H1 (cell line): ENCODE measurements at regions not wholly inside any gene's neighbourhood (a gene's known extent, or its start where the extent isn't known, plus 50 kb on each side); places are given as distances from the start of the nearest gene placed in this dataset.

Experiments
- CTCF ChIA-PET: fragments of 300-600 bp; sonication (Branson Sonifier 250); formaldehyde crosslinking; loops from one replicate; lab custom pipeline; 2021; ENCODE audit not compliant: partially characterized antibody; lab: Charles Lee
- POLR2A ChIA-PET: fragments of 300-600 bp; sonication (Branson Sonifier 250); formaldehyde crosslinking; loops from one replicate; lab custom pipeline; 2021; ENCODE audit warnings: inconsistent platforms; ENCODE audit not compliant: partially characterized antibody; lab: Charles Lee
- DNase-seq, 2 experiments: peaks; one replicate each; pipeline versions ENCODE4 v3.0.0 to v3.0.0-alpha.2; 2010 to 2022; ENCODE audit warnings: low spot score in 2 of 2, low read depth in 1 of 2, mixed read lengths in 1 of 2
- FAIRE-seq: peaks from 2 replicates; lab custom pipeline; 2011; peaks lifted over from hg19 to GRCh38; lab: Jason Lieb, UNC
- H2AFZ ChIP-seq: 2 replicates; pipeline ENCODE4 v1.8.1; 2012; ENCODE audit warnings: low read length, inconsistent platforms
- H2AK5ac ChIP-seq: 2 replicates; pipeline ENCODE4 v1.6.1; 2013; ENCODE audit warnings: low read depth, low read length
- H2BK120ac ChIP-seq: replicated peaks from 2 replicates; pipeline ENCODE3; 2013; ENCODE audit warnings: low read depth, low read length, inconsistent platforms
- H2BK12ac ChIP-seq: 2 replicates; pipeline ENCODE4 v1.6.1; 2013; ENCODE audit warnings: low read depth, low read length
- H2BK15ac ChIP-seq: 2 replicates; pipeline ENCODE4 v1.6.1; 2013; ENCODE audit warnings: low read length
- H2BK20ac ChIP-seq: 2 replicates; pipeline ENCODE4 v1.6.1; 2013; ENCODE audit warnings: low read length
- H2BK5ac ChIP-seq: 2 replicates; pipeline ENCODE4 v1.6.1; 2013; ENCODE audit warnings: low read depth, low read length
- H3K14ac ChIP-seq: 2 replicates; pipeline ENCODE4 v1.6.1; 2013; ENCODE audit warnings: inconsistent platforms; ENCODE audit not compliant: insufficient read length
- H3K18ac ChIP-seq: 2 replicates; pipeline ENCODE4 v1.6.1; 2013; ENCODE audit warnings: low read length; ENCODE audit errors: extremely low read depth
- H3K23ac ChIP-seq: 2 replicates; pipeline ENCODE4 v1.6.1; 2013; ENCODE audit warnings: inconsistent platforms; ENCODE audit not compliant: insufficient read length
- H3K23me2 ChIP-seq: 2 replicates; pipeline ENCODE4 v1.6.1; 2013; ENCODE audit warnings: low read depth, low read length
- H3K27ac ChIP-seq: 2 replicates; pipeline ENCODE4 v1.6.1; 2011; ENCODE audit warnings: low read depth, low read length, inconsistent platforms
- H3K27me3 ChIP-seq, 4 experiments: replicated peaks in 1 of 4; 1 replicate in 1 of 4; 2 replicates in 3 of 4; pipeline versions ENCODE4 v1.6.1 to v1.8.1; 2011 to 2013; ENCODE audit warnings: low read length in 3 of 4, mild to moderate bottlenecking in 3 of 4, inconsistent platforms in 2 of 4, mixed read lengths in 2 of 4, moderate library complexity in 1 of 4; ENCODE audit not compliant: control insufficient read depth in 3 of 4, insufficient read depth in 3 of 4; ENCODE audit errors: extremely low read depth in 1 of 4
- H3K36me3 ChIP-seq, 4 experiments: 2 replicates each; pipeline versions ENCODE4 v1.6.1 to v1.8.1; 2011 to 2013; ENCODE audit warnings: mild to moderate bottlenecking in 4 of 4, low read length in 3 of 4, moderate library complexity in 2 of 4, control low read depth in 1 of 4, inconsistent platforms in 1 of 4; ENCODE audit not compliant: insufficient read depth in 4 of 4, control insufficient read depth in 2 of 4
- H3K4ac ChIP-seq: replicated peaks from 2 replicates; pipeline ENCODE3; 2013; ENCODE audit warnings: low read length, low read depth, mixed read lengths, inconsistent platforms; ENCODE audit not compliant: insufficient read length
- H3K4me1 ChIP-seq, 4 experiments: replicated peaks in 1 of 4; 1 replicate in 1 of 4; 2 replicates in 3 of 4; pipeline versions ENCODE4 v1.6.1 to v1.8.1; 2011 to 2013; ENCODE audit warnings: low read length in 3 of 4, inconsistent platforms in 2 of 4, mixed read lengths in 1 of 4; ENCODE audit not compliant: insufficient read depth in 4 of 4, control insufficient read depth in 3 of 4
- H3K4me2 ChIP-seq, 2 experiments: 2 replicates each; pipeline versions ENCODE4 v1.6.1 to v1.8.1; 2011 to 2013; ENCODE audit warnings: low read depth in 2 of 2, low read length in 2 of 2, control low read depth in 1 of 2, inconsistent platforms in 1 of 2, mild to moderate bottlenecking in 1 of 2; ENCODE audit not compliant: insufficient read depth in 1 of 2
- H3K4me3 ChIP-seq, 4 experiments: fragments of 200-600, 300-600 bp in 1 of 4; sonication (generic), shearing (Covaris generic), sonication (Bioruptor Twin) in 1 of 4; 2 replicates each; pipeline versions ENCODE4 v1.5.1 to v1.8.1; 2011 to 2016; ENCODE audit warnings: low read length in 4 of 4, low read depth in 3 of 4, control low read depth in 2 of 4, inconsistent platforms in 2 of 4, mild to moderate bottlenecking in 2 of 4, mixed read lengths in 1 of 4, moderate library complexity in 1 of 4; ENCODE audit not compliant: insufficient read depth in 2 of 4; ENCODE audit errors: extremely low read depth in 1 of 4
- H3K56ac ChIP-seq: replicated peaks from 2 replicates; pipeline ENCODE3; 2013; ENCODE audit warnings: low read depth, mild to moderate bottlenecking, mixed read lengths, low read length, inconsistent platforms; ENCODE audit not compliant: insufficient read length
- H3K79me1 ChIP-seq: 2 replicates; pipeline ENCODE4 v1.6.1; 2013; ENCODE audit warnings: low read depth, low read length, control low read depth
- H3K79me2 ChIP-seq, 2 experiments: 2 replicates each; pipeline versions ENCODE4 v1.6.1 to v1.8.1; 2012 to 2013; ENCODE audit warnings: low read length in 2 of 2, mild to moderate bottlenecking in 2 of 2, inconsistent platforms in 1 of 2; ENCODE audit not compliant: insufficient read depth in 2 of 2, control insufficient read depth in 1 of 2
- H3K9ac ChIP-seq, 4 experiments: replicated peaks in 1 of 4; 1 replicate in 1 of 4; 2 replicates in 3 of 4; pipeline versions ENCODE4 v1.6.1 to v1.8.1; 2011 to 2013; ENCODE audit warnings: low read depth in 3 of 4, low read length in 3 of 4, control low read depth in 2 of 4, mild to moderate bottlenecking in 2 of 4, moderate library complexity in 2 of 4, inconsistent platforms in 1 of 4; ENCODE audit errors: extremely low read depth in 1 of 4
- H3K9me3 ChIP-seq, 2 experiments: 2 replicates each; pipeline versions ENCODE4 v1.6.1 to v1.8.1; 2012 to 2013; ENCODE audit warnings: mild to moderate bottlenecking in 2 of 2, moderate library complexity in 2 of 2, control low read depth in 1 of 2, inconsistent platforms in 1 of 2, low read depth in 1 of 2, low read length in 1 of 2, mixed read lengths in 1 of 2; ENCODE audit not compliant: insufficient read depth in 2 of 2
- H4K20me1 ChIP-seq, 2 experiments: replicated peaks in 1 of 2; 2 replicates each; pipeline versions ENCODE3 to v1.8.1; 2011 to 2013; ENCODE audit warnings: inconsistent platforms in 2 of 2, low read length in 2 of 2, mild to moderate bottlenecking in 1 of 2; ENCODE audit not compliant: insufficient read depth in 2 of 2, control insufficient read depth in 1 of 2
- H4K5ac ChIP-seq: 2 replicates; pipeline ENCODE4 v1.6.1; 2013; ENCODE audit warnings: low read length, low read depth, mixed read lengths, inconsistent platforms; ENCODE audit not compliant: insufficient read length
- H4K8ac ChIP-seq: 2 replicates; pipeline ENCODE4 v1.8.0; 2013; ENCODE audit warnings: mild to moderate bottlenecking, moderate library complexity, low read length, inconsistent platforms; ENCODE audit not compliant: insufficient read depth; ENCODE audit errors: extremely low read depth
- H4K91ac ChIP-seq: replicated peaks from 2 replicates; pipeline ENCODE3; 2013; ENCODE audit warnings: low read length, mixed read lengths, inconsistent platforms; ENCODE audit not compliant: insufficient read length
- BRCA1 ChIP-seq: IDR thresholded peaks from 2 replicates; pipeline ENCODE4 v1.6.1; 2012; ENCODE audit warnings: low read depth, low read length, improper control_type of control experiment
- CEBPB ChIP-seq: IDR thresholded peaks from 2 replicates; pipeline ENCODE4 v1.6.1; 2012; ENCODE audit warnings: low read depth, low read length
- EZH2 ChIP-seq: fragments of 200-600 bp; sonication (generic); IDR thresholded peaks from 2 replicates; pipeline ENCODE4 v1.7.1; 2012; ENCODE audit warnings: low read depth, mild to moderate bottlenecking, moderate library complexity, low read length, inconsistent platforms; ENCODE audit not compliant: severe bottlenecking
- KDM5A ChIP-seq: fragments of 200-600 bp; IDR thresholded peaks from 2 replicates; pipeline ENCODE4 v1.7.1; 2012; ENCODE audit warnings: mild to moderate bottlenecking, low read length, inconsistent platforms, mixed read lengths
- MAFK ChIP-seq: IDR thresholded peaks from 2 replicates; pipeline ENCODE4 v1.6.1; 2012; ENCODE audit warnings: low read depth, mild to moderate bottlenecking, improper control_type of control experiment, low read length
- MAX ChIP-seq: IDR thresholded peaks from 2 replicates; pipeline ENCODE4 v1.6.1; 2012; ENCODE audit warnings: inconsistent platforms
- NANOG ChIP-seq: IDR thresholded peaks from 2 replicates; pipeline ENCODE4 v1.6.1; 2011; ENCODE audit warnings: low read length, low read depth, mild to moderate bottlenecking, inconsistent platforms; ENCODE audit not compliant: insufficient read depth, poor library complexity, severe bottlenecking
- POLR2AphosphoS5 ChIP-seq: IDR thresholded peaks from 2 replicates; pipeline ENCODE4 v1.6.1; 2011; ENCODE audit warnings: low read depth, low read length
- RAD21 ChIP-seq, 2 experiments: IDR thresholded peaks in 1 of 2; conservative IDR thresholded peaks in 1 of 2; 2 replicates each; pipeline ENCODE4 v1.6.1; 2011; ENCODE audit warnings: low read depth in 2 of 2, low read length in 2 of 2, improper control_type of control experiment in 1 of 2, inconsistent platforms in 1 of 2, mild to moderate bottlenecking in 1 of 2, moderate library complexity in 1 of 2
- RXRA ChIP-seq: IDR thresholded peaks from 2 replicates; pipeline ENCODE4 v1.6.1; 2011; ENCODE audit warnings: low read depth, mild to moderate bottlenecking, low read length, moderate library complexity; ENCODE audit not compliant: insufficient read depth
- SP1 ChIP-seq: IDR thresholded peaks from 2 replicates; pipeline ENCODE4 v1.6.1; 2011; ENCODE audit warnings: low read depth, low read length
- SP2 ChIP-seq: IDR thresholded peaks from 2 replicates; pipeline ENCODE4 v1.6.1; 2012; ENCODE audit warnings: mild to moderate bottlenecking, low read length, inconsistent platforms
- TAF1 ChIP-seq: IDR thresholded peaks from 2 replicates; pipeline ENCODE4 v1.6.1; 2011; ENCODE audit warnings: mild to moderate bottlenecking, low read depth, low read length
- TEAD4 ChIP-seq: IDR thresholded peaks from 2 replicates; pipeline ENCODE4 v1.6.1; 2012; ENCODE audit warnings: low read depth, low read length, inconsistent platforms, mixed read lengths
- WGBS, 2 experiments: shearing (Covaris generic) in 1 of 2; methylation state at CpG; one replicate each; pipeline versions ENCODE4 v1.1.6 to v1.1.7; 2013 to 2015; ENCODE audit warnings: low lambda C conversion rate in 2 of 2, mixed read lengths in 2 of 2, inconsistent platforms in 1 of 2, low coverage in 1 of 2, missing lambda C conversion rate in 1 of 2; ENCODE audit not compliant: insufficient replicate concordance in 2 of 2, insufficient coverage in 1 of 2, insufficient read length in 1 of 2; ENCODE audit errors: extremely low coverage in 1 of 2, missing lambda C conversion rate in 1 of 2; 5-methylcytosine and 5-hydroxymethylcytosine counted together

DNA sequence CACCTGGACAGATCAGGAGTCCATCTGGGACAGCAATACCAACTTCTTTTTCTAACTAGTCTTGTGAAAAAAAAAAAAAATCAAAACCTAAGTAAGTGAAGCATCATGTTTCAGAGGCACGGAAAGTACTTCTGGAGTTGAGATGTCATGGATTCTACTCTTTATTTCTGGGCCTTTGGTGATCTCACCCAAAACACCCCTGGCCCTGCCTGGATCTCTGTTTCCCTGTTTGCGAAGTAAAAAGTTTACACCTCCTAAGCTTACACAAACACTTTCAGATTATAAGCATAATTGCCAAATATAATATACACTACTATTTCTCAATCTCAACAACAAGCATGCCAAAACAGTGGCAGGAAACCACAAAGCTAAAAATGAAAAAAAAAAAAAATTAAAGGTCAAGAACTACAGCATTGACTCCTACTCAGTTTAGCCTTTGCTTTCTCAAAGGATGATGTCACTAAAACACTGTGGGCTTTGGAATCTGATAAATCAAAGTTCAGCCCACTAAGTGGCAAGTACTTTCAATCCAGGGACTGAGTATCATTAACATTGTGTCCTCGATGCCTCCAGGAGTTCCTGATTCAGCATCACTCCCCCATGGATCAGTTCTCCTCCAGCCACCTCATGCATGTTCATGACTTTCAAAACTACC, 291.9 kb downstream of the NFIB start:
- Histone ChIP-seq H3K4me2 (no peak overlapping the region), H2BK20ac (no peak overlapping the region), H3K14ac (no peak overlapping the region), H2BK5ac (no peak overlapping the region), H2BK120ac (no peak overlapping the region), H2AK5ac (no peak overlapping the region), H3K4me1 (no peaks in the 10 kb centered on the region), H4K8ac (no peak overlapping the region), H3K36me3 (no peaks in the 10 kb centered on the region), H3K56ac (no peak overlapping the region), H3K79me2 (no peaks in the 10 kb centered on the region), H4K5ac (no peak overlapping the region), H3K27ac (no peak overlapping the region), H2BK12ac (no peak overlapping the region), H3K18ac (no peak overlapping the region), H2AFZ (no peak overlapping the region), H3K79me1 (no peaks in the 10 kb centered on the region), H3K4me3 (no peak overlapping the region), H4K20me1 (no peaks in the 10 kb centered on the region), H3K9me3 (no peaks in the 10 kb centered on the region), H3K27me3 (no peaks in the 10 kb centered on the region), H4K91ac (no peak overlapping the region), H3K9ac (no peak overlapping the region), H3K23ac (no peak overlapping the region), H3K4ac (no peak overlapping the region), H3K23me2 (no peaks in the 10 kb centered on the region; the same call in 1 of the 2 replicates), H2BK15ac (no peak overlapping the region)
- 86% methylated on average over 3 of the region's 3 CpGs; no CpG with 5 or more reads in 1 of the 2 experiments for WGBS, 2 experiments
- CTCF ChIA-PET = interaction anchor here (0.9 kb wide), 1 partner anchor 366 kb away, joined by 5 read pairs; no protein-coding TSS in a partner anchor
- no peak for DNase-seq
- FAIRE-seq = no peak
- POLR2A ChIA-PET = no interaction called here
- TF ChIP-seq SP1 (no peak), NANOG (no peak), SP2 (no peak), EZH2 (no peak), MAFK (no peak), RAD21 (IDR thresholded peaks at IDR 0.05 in 1 of 2, conservative IDR thresholded peaks at IDR 0.05 in 1 of 2; ENCODE audit: low read depth in 2 of 2, low read length in 2 of 2) (no peak), TAF1 (no peak), CEBPB (no peak), KDM5A (no peak), MAX (no peak), RXRA (no peak), POLR2AphosphoS5 (no peak), BRCA1 (no peak), TEAD4 (no peak)
